Esophagus muscularis mucosa (tissue), 4 donors: ENCODE measurements at regions not wholly inside any gene's neighbourhood (a gene's known extent, or its start where the extent isn't known, plus 50 kb on each side); places are given as distances from the start of the nearest gene placed in this dataset.

Experiments used
- DNase-seq: peaks from one replicate; pipeline ENCODE4 v3.0.0-alpha.2; 2017; ENCODE audit errors: extremely low spot score
- H3K27ac ChIP-seq, 4 donors: fragments of 200-600 bp; sonication (generic); replicated peaks in 1 of 4; 1 replicate in 3 of 4; 2 replicates in 1 of 4; pipeline ENCODE4 v1.5.1; 2016 to 2019; ENCODE audit warnings: mild to moderate bottlenecking in 1 of 4
- H3K27me3 ChIP-seq, 4 donors: fragments of 200-600 bp; sonication (generic); one replicate each; pipeline versions ENCODE4 v1.5.1 to v1.6.0; 2016 to 2019
- H3K36me3 ChIP-seq, 4 donors: fragments of 200-600 bp; sonication (generic); one replicate each; pipeline ENCODE4 v1.5.1; 2016 to 2019
- H3K4me1 ChIP-seq, 4 donors: fragments of 200-600 bp; sonication (generic); one replicate each; pipeline ENCODE4 v1.5.1; 2016 to 2019
- H3K4me3 ChIP-seq, 4 donors: fragments of 200-600 bp; sonication (generic); 1 replicate in 2 of 4; 2 replicates in 2 of 4; pipeline ENCODE4 v1.5.1; 2016 to 2019; ENCODE audit warnings: mild to moderate bottlenecking in 4 of 4, moderate library complexity in 1 of 4
- H3K9me3 ChIP-seq, 4 donors: fragments of 200-600 bp; sonication (generic); 1 replicate in 3 of 4; 2 replicates in 1 of 4; pipeline ENCODE4 v1.5.1; 2016 to 2019
- EP300 ChIP-seq: sonication (generic); formaldehyde crosslinking; IDR thresholded peaks from one replicate; pipeline ENCODE4 v1.6.1; 2017; ENCODE audit warnings: antibody characterized with exemption
- POLR2A ChIP-seq: fragments of 450-650 bp; IDR thresholded peaks from one replicate; pipeline ENCODE4 v1.6.1; 2017; ENCODE audit warnings: antibody characterized with exemption, moderate library complexity, mild to moderate bottlenecking, low read depth
- POLR2AphosphoS5 ChIP-seq, 2 donors: sonication (generic); formaldehyde crosslinking; IDR thresholded peaks; one replicate each; pipeline ENCODE4 v1.6.1; 2017; ENCODE audit warnings: antibody characterized with exemption in 2 of 2
- WGBS: methylation state at CpG from one replicate; pipeline ENCODE4 v1.1.5; 2018; 5-methylcytosine and 5-hydroxymethylcytosine counted together
- intact Hi-C: fragments of 100-400 bp; cut with DNase I; formaldehyde crosslinking; loops from one replicate; pipeline ENCODE4 v1.15.1; 2023
- TF ChIP-seq, protein P1 (sequence below), 3 experiments: fragments of 200-600 bp in 2 of 3; fragments of 450-650 bp in 1 of 3; sonication (generic) in 2 of 3; IDR thresholded peaks; one replicate each; pipeline ENCODE4 v1.5.1; 2017 to 2019; ENCODE audit warnings: antibody characterized with exemption in 3 of 3, mild to moderate bottlenecking in 2 of 3, moderate library complexity in 1 of 3

DNA sequence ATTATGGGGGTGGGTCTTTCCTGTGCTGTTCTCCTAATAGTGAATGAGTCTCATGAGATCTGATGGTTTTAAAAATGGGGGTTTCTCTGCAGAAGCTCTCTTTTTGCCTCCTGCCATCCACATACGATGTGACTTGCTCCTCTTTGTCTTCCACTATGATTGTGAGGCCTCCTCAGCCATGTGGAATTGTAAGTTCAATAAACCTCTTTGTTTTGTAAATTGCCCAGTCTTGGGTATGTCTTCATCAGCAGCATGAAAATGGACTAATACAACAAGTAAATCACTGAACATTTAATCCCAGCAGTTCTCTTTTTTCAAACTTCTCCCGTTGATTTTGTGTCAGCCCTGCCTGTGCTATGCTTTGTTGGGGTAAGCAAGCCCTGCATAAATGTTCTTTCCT is 95.2 kb downstream of the FAM217A start:
- intact Hi-C loops: loop anchor here (5.0 kb wide), 1 partner anchor 46 kb away; no protein-coding TSS in a partner anchor
- no peak for TF ChIP-seq EP300
- TF ChIP-seq, protein P1, sequence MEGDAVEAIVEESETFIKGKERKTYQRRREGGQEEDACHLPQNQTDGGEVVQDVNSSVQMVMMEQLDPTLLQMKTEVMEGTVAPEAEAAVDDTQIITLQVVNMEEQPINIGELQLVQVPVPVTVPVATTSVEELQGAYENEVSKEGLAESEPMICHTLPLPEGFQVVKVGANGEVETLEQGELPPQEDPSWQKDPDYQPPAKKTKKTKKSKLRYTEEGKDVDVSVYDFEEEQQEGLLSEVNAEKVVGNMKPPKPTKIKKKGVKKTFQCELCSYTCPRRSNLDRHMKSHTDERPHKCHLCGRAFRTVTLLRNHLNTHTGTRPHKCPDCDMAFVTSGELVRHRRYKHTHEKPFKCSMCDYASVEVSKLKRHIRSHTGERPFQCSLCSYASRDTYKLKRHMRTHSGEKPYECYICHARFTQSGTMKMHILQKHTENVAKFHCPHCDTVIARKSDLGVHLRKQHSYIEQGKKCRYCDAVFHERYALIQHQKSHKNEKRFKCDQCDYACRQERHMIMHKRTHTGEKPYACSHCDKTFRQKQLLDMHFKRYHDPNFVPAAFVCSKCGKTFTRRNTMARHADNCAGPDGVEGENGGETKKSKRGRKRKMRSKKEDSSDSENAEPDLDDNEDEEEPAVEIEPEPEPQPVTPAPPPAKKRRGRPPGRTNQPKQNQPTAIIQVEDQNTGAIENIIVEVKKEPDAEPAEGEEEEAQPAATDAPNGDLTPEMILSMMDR (IDR thresholded peaks at IDR 0.05): no peak
- TF ChIP-seq POLR2AphosphoS5 (IDR thresholded peaks at IDR 0.05): no peak
- TF ChIP-seq POLR2A: no peak
- Histone ChIP-seq H3K27ac (no peak overlapping the region), H3K36me3 (no peaks in the 10 kb centered on the region), H3K27me3 (no peaks in the 10 kb centered on the region), H3K4me1 (peaks cover 0 to 4% (median 0%) of the 10 kb centered on the region in 4 donors), H3K9me3 (no peaks in the 10 kb centered on the region), H3K4me3 (no peak overlapping the region)
- 80% methylated on average over 2 of the region's 2 CpGs for WGBS
- DNase-seq: no peak

DNA sequence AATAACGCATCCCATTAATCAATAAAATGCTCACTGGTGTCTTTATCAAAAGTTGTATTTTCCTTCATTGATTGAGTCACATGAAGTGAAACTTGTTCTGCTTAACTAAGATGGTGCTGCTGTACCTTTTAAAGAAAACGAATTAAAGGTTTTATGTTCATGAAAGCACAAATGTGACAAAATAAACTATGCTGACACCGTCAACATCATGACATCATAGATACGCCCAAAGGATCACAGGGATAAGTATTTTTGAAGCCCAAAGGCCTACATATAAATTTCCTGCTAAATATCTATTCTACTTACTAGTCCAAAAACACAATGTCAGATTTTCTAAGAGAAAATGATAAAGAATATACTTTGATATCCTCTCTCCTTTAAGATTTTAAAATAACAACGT is 94.4 kb downstream of the FAM217A start:
- no peak overlapping the region for H3K27ac ChIP-seq
- H3K36me3 ChIP-seq: no peaks in the 10 kb centered on the region
- no peak for DNase-seq
- WGBS: 92% methylated on average over 5 of the region's 5 CpGs
- no peak overlapping the region for H3K4me3 ChIP-seq
- intact Hi-C loops: loop anchor here (5.0 kb wide), 1 partner anchor 47 kb away; no protein-coding TSS in a partner anchor
- no peaks in the 10 kb centered on the region for H3K9me3 ChIP-seq
- H3K27me3 ChIP-seq: no peaks in the 10 kb centered on the region
- no peak for TF ChIP-seq EP300
- TF ChIP-seq, protein P1 (IDR thresholded peaks at IDR 0.05): no peak
- TF ChIP-seq POLR2AphosphoS5 (IDR thresholded peaks at IDR 0.05): no peak
- no peak for TF ChIP-seq POLR2A
- H3K4me1 ChIP-seq: peaks cover 0 to 4% (median 0%) of the 10 kb centered on the region in 4 donors

DNA sequence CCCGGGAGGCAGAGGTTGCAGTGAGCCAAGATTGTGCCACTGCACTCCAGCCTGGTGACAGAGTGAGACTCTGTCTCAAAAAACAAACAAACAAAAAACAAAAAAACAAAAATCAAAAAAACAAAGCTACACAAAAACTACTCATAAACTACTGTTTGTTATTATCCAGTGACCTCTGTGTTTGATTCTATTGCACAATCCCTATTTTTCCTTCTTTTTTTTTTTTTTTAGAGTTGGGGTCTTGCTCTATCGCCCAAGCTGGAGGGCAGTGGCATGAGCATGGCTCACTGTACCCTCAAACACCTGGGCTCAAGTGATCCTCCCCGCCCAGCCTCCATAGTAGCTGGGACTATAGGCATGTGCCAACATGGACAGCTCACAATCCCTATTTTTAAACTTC is 92.7 kb downstream of the FAM217A start:
- intact Hi-C loops: loop anchor here (5.0 kb wide), 1 partner anchor 99 kb away; no protein-coding TSS in a partner anchor
- Histone ChIP-seq H3K9me3 (no peaks in the 10 kb centered on the region), H3K4me1 (peaks cover 9 to 19% (median 15%) of the 10 kb centered on the region in 4 donors), H3K27ac (no peak overlapping the region), H3K4me3 (no peak overlapping the region), H3K36me3 (no peaks in the 10 kb centered on the region), H3K27me3 (no peaks in the 10 kb centered on the region)
- 95% methylated on average over 3 of the region's 3 CpGs for WGBS
- DNase-seq: no peak
- TF ChIP-seq POLR2AphosphoS5 (IDR thresholded peaks at IDR 0.05) (no peak), EP300 (no peak), POLR2A (no peak)
- TF ChIP-seq, protein P1 (IDR thresholded peaks at IDR 0.05): no peak

DNA sequence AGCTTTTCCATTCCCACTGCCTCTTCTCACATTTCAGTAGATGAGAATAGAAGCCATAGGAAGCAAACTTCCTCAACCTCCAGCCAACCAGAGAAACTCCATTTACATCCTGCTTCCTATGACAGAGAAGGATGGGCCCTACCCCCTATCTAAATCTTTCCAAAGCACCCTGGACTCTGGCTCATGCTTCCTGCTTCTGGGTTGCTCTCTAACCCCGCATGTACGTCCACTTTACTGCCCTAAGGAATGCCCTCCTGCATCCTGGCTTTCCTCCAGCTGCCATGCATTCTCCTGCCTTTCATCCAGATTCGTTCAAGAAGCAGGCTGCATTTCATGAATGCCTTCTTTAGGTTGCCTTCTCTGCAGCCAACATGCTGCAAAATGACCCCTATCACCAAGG is 91.9 kb downstream of the FAM217A start:
- no peak overlapping the region for H3K4me3 ChIP-seq
- intact Hi-C loops: loop anchor here (5.0 kb wide), 1 partner anchor 100 kb away; no protein-coding TSS in a partner anchor
- no peaks in the 10 kb centered on the region for H3K27me3 ChIP-seq
- peaks cover 9 to 21% (median 18%) of the 10 kb centered on the region in 4 donors for H3K4me1 ChIP-seq
- H3K36me3 ChIP-seq: no peaks in the 10 kb centered on the region
- H3K9me3 ChIP-seq: no peaks in the 10 kb centered on the region
- no peak for DNase-seq
- H3K27ac ChIP-seq: no peak overlapping the region
- TF ChIP-seq, protein P1 (IDR thresholded peaks at IDR 0.05): no peak
- TF ChIP-seq EP300: no peak
- WGBS: 59% methylated on average over 3 of the region's 3 CpGs

DNA sequence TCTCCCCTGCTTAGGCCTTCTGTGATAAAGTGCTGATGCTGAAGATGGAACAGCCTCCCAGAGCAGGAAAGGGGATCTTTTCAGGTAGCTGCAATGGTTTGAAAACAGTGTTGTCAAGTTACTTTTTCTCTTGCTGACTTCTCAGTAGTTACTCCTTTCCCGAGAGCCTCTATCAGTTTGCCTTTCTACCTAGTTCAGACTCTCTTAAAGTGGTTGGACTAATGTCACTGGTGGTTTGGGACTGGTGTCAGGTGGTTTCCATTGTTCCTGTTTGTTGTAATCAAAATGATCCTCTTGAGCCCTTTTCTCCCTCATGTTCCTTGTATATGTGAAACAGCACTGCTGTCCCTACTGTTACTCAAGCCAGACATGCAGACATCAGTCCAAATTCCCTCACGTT is 91.4 kb downstream of the FAM217A start:
- H3K27ac ChIP-seq: no peak overlapping the region
- WGBS: 91% methylated on average over 2 of the region's 2 CpGs
- no peaks in the 10 kb centered on the region for H3K27me3 ChIP-seq
- H3K36me3 ChIP-seq: no peaks in the 10 kb centered on the region
- DNase-seq: no peak
- H3K9me3 ChIP-seq: no peaks in the 10 kb centered on the region
- no peak overlapping the region for H3K4me3 ChIP-seq
- H3K4me1 ChIP-seq: peaks cover 9 to 21% (median 18%) of the 10 kb centered on the region in 4 donors
- intact Hi-C loops: loop anchor here (5.0 kb wide), 1 partner anchor 100 kb away; no protein-coding TSS in a partner anchor
- TF ChIP-seq EP300 (no peak), POLR2A (no peak), POLR2AphosphoS5 (IDR thresholded peaks at IDR 0.05) (no peak)
- TF ChIP-seq, protein P1 (IDR thresholded peaks at IDR 0.05): no peak
